Stimulated activated CD4-positive, alpha-beta T cell treated with anti-CD3 and anti-CD28 coated beads, Interleukin-4, amount 100 ng/mL, for 1 hour (primary cell): ENCODE measurements at regions not wholly inside any gene's neighbourhood (a gene's known extent, or its start where the extent isn't known, plus 50 kb on each side); places are given as distances from the start of the nearest gene placed in this dataset.

Experiments used
- DNase-seq: peaks from one replicate; pipeline ENCODE4 v3.0.0-alpha.2; 2020

DNA sequence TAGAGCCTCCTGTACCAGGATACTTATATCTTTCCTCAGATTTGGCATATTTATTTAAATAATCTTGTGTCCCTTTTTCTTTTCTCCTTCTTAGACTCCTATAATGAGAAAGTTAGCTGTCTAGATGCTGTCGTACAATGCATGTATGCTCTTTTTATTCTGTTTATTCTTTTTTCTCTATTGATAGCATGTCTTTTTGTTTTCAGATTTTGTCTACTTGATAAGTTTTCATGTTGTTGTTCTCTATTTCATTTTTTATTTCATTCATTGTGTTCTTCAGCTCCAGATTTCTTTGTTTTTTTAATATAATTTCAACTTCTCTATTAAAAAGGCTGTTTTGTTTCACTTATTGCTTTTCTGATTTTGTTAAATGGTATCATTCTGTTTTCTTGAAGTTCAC, 674.3 kb upstream of the POU3F3 start:
- DNase-seq: no peak

- DNase-seq: no peak
Observed at GRCh38 chr2:104200533-104201168, 653.3 kb upstream of the POU3F3 start.

DNA sequence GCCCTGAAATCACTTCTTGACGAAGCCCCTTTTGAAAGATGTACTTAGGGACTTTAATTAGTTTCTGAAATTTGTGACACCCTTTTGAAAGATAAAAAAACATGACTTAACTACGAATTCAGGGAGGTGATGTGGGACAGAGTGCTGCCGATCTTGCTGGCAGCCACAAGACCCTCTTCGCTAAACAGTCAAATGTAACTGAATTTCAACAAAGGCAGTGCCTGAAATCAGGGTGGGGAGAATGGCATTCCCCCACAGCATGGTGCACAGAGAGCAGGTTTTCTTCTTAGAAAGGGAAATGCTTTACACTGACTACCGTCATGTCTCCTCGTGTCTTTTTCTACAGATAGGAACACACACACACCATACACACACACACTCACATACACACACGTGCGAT, 640.2 kb upstream of the POU3F3 start:
- no peak for DNase-seq

GRCh38 chr2:104215269-104216161, 638.4 kb upstream of the POU3F3 start:
- DNase-seq: no peak

- no peak for DNase-seq
Observed at GRCh38 chr2:104233591-104233990, 620.3 kb upstream of the POU3F3 start.

- DNase-seq: no peak
Observed at GRCh38 chr2:104236491-104236890, 617.4 kb upstream of the POU3F3 start.

GRCh38 chr2:104240984-104241383, 612.9 kb upstream of the POU3F3 start:
- DNase-seq: no peak

- DNase-seq: no peak
Observed at GRCh38 chr2:104249629-104250028, 604.3 kb upstream of the POU3F3 start.

- no peak for DNase-seq
Observed at GRCh38 chr2:104250635-104251034, 603.3 kb upstream of the POU3F3 start.

DNA sequence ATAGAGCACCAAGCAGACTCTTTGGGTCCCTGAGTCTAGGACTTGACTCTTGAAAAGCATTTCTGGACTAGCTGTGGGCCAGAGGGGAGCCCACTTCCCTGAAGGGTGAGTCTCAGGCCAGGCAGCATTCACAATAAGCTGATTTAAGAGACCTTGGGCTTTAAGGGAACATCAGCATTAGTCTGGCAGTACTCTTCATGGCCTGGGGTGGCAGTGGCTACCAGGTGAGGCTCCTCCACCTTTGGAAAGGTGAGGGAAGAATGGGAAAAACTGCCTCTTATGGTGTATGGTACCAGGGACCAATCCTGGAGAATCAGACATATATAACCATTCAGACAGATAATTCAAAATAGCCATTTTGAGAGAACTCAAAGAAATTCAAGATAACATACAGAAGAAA, 599.9 kb upstream of the POU3F3 start:
- no peak for DNase-seq

DNA sequence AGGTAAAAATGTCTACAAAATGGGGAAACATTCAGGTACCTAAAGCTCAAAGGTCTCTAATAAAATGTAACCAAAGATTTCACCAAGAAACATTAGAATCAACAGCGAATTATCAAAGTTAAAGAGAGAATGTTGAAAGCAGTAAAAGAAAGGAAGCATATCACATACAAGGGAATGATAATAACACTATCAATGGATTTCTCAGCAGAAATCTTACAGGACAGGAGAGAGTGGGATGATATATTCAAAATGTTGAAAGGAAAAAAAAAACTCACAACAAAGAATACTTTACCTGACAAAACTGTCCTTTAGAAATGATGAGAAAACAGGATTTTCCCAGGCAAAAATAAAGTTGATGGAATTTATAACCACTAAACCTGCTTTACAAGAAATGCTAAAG, 591.2 kb upstream of the POU3F3 start:
- no peak for DNase-seq

DNA sequence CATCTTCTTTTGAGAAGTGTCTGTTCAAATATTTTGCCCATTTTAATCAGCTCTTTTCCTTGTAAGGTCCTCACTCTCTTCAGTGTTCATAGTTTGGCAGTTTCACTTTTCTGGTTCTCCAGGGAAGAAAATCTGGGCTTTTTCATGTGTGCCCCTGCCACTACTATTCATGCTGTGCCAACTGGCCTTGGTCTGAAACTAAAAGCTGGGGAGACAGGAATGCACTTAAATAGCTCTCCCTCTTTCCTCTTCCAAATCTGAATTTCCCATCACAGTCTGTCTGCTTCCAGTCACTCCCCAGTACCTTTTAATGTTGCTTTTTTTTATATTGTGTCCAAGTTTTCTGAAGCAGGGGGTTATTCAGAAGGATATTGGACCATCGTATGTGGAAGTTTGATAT, 574.3 kb upstream of the POU3F3 start:
- no peak for DNase-seq

GRCh38 chr2:104280216-104280615, 573.7 kb upstream of the POU3F3 start:
- no peak for DNase-seq

- DNase-seq: no peak
Observed at GRCh38 chr2:104286841-104287240, 567.1 kb upstream of the POU3F3 start.

- no peak for DNase-seq
Observed at GRCh38 chr2:104289651-104290565, 564.0 kb upstream of the POU3F3 start.

DNA sequence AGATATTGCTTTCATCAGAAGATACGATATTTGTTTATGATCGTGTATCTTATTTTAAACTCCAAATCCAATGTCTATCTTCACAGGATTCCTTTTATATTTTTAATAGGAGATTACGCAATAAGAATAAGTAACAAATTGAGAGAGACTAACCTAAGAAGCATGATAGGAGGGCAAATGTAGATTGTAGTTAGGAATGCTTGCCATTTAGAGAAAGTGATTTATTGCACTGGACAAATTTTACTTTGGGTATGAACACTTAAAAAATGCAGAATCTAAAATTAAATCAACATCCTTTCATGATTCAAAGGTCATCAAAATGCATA, 563.4 kb upstream of the POU3F3 start:
- DNase-seq: no peak

DNA sequence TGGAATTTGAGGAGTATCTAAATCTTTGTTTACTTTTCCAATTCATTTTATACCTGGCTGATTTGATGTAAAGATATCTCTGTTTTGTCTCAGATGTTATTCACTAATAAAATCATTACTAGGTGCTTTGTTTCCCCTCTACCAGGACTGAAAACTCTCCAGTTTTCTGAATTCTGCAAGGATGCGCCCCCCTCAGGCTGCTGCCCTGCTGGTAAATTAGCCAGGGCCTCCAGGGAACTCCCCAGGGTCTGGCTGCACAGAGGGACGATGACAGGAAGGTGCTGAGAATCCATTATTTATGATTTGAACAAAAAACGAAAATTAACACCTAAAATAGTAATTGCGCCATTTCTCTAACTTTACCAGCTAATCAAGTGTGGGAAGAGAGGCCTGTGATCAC, 541.2 kb upstream of the POU3F3 start:
- DNase-seq: no peak

DNA sequence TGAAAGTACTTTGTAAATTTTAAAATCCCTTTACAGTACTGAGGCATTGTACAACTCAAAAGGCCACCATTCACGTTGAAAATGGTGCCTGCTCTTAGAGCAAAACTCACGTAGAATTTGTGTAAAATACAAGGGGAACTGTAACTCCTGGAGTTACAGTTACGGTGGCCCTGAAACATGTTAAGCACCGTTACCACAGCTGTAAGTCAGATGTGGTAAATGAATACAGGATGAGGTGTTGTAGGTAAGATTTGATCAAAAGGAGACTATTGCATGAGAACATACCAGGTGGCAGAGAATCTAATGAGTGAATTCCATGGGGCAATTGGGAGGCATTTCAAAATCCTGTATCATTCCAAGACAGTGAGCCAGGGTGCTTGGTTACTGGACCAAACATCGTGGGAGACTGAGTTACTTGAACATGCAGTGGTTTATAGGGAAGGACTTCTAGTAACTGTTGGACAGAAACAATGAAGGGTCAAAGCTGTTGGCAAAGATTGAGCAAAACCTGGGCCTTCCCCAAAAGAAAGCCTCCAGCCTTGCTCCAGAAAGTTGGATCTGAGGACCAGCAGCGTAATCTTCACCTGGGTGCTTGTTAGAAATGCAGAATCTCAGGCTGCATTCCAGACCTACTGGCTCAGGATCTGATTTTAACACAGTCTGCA, 535.8 kb upstream of the POU3F3 start:
- no peak for DNase-seq

DNA sequence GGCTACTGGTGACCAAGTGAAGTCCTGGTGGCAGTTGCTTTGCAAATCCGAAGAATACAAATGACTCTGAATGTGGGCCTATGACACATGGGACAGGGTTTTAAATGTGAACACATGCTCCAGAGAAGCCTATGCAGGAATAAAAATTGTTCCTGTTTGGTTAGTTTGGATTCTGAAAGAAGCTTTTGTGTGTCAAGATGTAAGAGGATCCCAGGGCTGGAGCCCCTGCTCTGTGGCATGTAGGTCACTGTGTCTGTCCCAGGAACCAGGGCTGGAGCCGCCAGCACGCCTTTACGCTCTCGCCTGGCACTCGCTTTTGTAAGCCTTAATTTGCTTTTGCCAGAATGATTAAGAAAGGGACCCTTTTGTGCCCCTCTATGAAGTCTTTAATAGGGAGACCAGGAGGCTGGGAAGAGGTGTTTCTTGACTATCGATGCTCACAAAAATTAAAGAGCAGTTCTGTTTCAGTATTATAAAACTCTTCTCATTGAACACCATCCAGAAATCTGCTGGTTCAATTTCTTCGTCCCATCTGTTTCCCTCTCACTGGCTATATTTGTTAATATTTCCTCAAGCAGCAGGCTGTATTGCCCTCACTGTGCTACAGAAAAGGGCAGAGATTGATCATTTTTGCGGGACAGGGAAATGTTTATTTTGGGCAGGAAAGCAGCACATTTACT, 532.7 kb upstream of the POU3F3 start:
- DNase-seq: no peak

DNA sequence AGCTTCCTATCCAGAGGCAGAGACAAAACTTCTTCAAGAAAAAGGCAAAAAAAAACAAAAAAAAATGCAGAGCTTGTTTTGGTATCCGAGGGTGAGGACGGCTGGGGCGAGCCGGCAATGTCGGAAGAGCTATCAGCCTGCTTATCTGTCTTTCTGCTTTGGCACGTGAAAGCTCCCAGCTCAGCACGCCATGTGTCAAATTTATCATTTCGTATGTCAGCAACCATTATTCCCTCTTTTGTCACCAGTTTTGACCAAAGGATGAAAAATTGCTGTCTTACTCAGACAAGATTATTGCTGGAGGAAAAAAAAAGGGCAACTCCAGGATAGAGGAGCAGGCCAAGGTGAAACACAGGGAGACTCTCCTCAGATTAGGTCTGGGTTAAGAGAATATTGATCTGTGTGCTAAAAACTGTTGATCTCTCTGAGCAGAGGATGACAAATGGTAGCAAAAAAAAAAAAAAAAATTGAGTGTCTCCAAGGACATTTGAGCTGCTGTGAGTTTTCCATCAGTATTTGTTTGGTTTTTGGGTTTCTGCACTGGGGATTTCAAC, 532.0 kb upstream of the POU3F3 start:
- no peak for DNase-seq

DNA sequence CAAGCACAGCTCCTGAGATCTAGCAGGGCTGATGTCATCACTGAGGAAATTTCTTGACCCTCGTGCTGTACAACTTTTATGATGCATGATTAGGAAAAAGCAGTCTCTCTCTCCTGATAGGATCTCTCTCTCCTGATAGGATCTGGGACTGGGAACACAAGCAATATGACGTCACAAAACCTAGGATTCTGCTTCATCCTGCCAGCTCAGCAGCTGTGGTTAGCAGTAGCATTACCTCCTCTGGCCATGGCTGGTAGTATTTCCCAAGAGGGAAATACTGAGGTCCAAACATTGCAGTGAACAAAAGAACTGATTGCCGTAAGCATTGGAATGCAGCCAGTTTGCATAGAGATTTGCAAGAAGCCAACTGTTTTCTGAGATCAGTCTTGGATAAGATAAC, 521.2 kb upstream of the POU3F3 start:
- DNase-seq: no peak

DNA sequence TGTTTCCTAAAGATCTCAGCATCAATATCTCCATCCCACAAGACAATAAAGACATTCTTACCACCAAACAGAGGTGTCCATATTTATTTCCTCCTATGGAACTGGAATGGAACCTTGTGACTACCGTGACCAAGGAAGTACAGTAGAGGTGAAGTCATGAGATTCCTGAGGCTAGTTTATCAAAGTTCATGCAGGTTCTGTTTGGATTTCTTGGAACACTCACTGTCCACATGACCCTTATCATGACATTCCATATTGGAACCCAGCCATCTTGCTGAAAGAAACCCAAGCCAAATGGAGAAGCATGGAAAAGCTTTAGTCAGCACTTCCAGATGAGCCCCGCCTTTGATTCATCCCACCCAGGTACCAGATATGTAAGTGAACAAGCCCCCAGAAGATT, 516.0 kb upstream of the POU3F3 start:
- DNase-seq: no peak
